ENCODE measurements at regions not wholly inside any gene's neighbourhood (a gene's known extent, or its start where the extent isn't known, plus 50 kb on each side); places are given as distances from the start of the nearest gene placed in this dataset.
A peak's percentile ranks its signal among the peaks of the same experiment; 100 is the strongest.
"Not testable (repeated sequence)": the region's sequence is repeated elsewhere in the genome, so short reads cannot be mapped to it uniquely, and the experiment has no call there.

DNA sequence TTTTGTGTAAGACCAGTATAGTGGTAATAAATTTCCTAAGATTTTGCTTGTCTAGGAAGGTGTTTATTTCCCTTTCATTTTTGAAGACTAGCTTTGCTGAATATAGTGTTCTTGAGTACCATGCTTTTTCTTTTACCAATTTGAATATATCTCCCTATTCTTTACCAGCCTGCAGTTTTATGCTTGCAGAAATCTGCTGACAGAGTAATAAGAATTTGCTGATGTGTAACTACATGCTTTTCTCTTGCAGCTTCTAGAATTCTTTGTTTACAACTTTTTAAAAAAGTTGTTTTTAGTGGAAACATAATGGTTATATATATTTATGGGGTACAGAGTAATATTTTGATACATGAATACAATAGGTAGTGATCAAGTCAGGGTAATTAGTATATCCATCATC is 324.8 kb upstream of the FOLH1 start (continued):
- TF ChIP-seq, protein P1, sequence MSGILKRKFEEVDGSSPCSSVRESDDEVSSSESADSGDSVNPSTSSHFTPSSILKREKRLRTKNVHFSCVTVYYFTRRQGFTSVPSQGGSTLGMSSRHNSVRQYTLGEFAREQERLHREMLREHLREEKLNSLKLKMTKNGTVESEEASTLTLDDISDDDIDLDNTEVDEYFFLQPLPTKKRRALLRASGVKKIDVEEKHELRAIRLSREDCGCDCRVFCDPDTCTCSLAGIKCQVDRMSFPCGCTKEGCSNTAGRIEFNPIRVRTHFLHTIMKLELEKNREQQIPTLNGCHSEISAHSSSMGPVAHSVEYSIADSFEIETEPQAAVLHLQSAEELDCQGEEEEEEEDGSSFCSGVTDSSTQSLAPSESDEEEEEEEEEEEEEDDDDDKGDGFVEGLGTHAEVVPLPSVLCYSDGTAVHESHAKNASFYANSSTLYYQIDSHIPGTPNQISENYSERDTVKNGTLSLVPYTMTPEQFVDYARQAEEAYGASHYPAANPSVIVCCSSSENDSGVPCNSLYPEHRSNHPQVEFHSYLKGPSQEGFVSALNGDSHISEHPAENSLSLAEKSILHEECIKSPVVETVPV (CRISPR knock-in tag; IDR thresholded peaks at IDR 0.05) = no peak
- TF ChIP-seq ZNF70 (CRISPR knock-in tag; IDR thresholded peaks at IDR 0.05) (no peak), PPARA (CRISPR knock-in tag; IDR thresholded peaks at IDR 0.05; ENCODE audit: borderline replicate concordance) (no peak)

DNA sequence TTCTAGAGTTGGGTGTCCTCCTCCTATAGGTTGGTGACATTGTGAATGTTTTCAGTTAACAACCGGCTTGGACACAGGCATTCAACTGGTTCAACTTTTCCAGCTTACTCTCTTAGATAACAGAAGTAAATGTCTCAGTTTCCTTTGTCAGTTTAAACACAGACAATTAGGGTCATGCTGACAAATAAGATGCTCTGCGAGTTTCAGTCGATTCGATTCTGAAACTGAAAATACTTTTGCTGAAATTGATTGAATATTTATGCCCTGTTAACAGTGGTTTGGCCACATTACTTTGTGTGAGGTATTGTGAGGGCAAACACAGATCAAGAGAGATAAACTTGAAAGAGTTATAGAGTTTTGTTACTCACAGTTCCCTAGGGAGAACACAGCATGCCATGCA is 330.5 kb upstream of the FOLH1 start:
- not testable (repeated sequence) for ATAC-seq

DNA sequence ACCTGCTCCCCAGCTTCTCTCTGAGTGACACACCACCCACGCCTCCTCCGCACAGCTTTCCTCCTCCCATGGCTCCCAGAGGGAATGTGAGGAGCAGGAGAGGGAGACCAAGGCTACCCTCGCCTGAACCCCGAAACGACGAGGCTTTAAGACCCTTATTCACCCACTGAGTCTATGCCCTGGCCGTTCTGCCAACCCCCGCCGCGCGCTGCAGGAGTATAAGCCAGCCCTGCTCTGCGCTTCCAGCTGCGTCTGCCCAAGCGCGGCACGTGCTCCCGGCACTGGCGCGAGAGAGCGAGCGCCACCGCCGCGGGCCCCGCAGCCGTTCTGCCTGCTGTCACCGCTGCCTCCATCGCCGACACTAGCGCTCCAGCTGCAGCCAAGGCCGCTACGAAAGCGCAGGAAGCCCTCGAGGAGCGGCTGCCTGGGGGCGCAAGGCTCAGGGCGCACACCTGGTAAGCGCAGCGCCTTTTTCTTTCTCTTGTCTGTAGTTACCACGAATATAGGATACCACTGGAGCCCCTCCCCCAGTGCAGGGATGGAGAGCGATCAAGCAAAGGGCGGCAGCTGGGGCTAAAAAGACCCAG is 350.0 kb upstream of the FOLH1 start:
- ATAC-seq = not testable (repeated sequence)

DNA sequence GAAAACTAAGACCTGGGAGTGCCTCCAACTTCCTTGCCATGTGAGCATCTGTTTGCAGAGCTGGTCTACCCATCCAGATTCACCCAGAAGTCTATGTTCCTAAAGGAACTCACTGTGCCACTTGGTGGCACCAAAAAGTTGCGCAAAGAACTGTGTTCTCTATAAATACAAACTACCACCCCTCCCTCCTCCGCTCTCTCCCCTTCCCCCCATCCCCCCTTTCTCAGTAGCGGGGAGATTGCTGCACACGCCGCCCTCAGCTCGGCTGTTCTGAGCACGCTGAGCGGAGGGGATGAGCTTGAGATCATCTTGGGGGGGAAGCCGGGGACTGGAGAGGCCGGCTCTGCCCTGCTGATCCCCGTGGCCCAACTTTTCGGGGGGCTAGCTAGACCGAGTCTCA is 352.2 kb upstream of the FOLH1 start:
- ATAC-seq = not testable (repeated sequence)

DNA sequence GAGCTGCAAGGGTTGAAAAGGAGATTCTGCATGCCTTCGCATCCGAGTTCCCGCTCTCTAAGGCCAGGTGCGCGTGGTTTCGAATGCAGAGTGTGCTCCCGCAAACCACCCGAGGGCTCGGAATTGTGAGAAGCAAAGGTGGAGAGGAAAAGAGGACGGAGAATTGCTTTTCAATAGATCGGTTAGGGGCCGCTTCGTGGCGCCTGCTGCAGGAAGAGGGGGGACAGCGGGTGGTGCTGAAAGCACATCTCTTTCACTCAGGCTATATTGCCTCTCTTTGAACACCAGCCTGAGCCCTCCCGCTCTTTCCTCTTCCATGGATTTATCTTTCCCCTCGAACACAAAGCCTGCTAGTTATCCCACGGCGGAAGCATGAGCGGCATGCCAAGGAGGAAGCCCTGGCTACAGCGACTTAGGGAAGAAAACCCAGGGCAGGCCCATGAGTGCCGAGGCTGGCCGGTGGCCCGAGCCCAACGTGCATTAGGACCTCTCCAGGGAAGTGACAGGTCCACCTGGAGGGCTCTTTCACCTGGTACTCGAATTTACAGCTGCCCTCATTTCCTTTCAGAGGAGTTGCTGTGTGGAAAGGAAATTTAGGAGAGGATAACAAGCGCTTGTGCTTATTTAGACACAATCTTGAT is 353.0 kb upstream of the FOLH1 start:
- ATAC-seq = peak; percentile 62; the same call in 2 of the 3 replicates

DNA sequence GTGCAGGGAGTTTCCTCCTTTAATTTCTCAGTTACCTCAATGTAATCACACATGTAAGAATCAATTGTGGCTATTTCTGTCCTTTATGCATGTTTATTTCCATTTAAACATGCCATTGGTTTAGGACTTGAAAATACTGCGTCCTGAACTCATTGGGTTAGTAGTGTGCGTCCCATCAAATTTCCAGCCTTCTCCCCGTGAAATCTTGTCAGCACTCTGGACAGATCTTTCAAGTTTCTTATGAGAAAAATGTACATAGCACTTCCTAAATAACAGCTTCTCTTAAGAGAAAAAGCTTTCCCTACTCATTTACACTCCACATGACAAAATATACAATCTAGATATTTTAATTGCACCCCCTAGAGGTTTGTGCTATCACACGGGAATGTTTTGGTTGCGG is 353.9 kb upstream of the FOLH1 start:
- ATAC-seq = not testable (repeated sequence)

DNA sequence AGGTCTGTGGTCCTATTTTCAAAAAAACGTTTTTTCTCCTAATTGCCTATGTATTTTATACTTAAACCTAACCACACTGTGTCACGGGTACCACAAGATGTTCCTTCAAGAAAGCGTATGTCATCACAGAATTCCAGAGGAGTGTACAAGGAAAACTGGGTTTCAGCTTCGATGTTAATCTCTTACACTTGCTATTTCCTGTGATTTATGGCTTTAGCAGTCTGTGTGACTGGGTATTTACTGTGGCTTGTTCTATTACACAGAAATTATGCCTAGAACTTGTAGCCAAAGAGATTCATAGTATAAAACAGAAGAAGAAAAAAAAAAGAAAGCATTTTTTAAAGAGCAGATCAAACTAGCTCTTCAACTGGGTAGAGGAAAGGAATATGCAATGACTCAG is 371.1 kb upstream of the FOLH1 start:
- not testable (repeated sequence) for ATAC-seq

DNA sequence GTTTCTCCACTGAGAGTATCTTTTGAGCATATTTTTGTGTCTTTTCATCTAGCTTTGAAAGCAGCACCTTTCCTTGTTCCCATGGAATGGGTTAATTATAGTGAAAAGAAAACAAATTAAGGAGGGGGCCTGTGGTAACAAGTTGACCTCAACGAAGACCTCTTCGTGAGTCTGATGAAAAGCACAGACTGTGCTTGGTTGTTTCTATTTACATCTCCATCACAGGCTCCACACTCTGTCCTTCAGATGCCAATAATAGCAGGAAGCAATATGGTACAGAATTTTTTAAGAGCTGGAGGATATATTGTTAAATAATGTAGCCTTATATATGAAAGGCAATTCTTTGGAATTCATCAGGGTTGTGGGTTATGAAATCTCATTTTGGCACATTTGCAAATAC is 366.7 kb upstream of the OR4C13 start:
- not testable (repeated sequence) for ATAC-seq

DNA sequence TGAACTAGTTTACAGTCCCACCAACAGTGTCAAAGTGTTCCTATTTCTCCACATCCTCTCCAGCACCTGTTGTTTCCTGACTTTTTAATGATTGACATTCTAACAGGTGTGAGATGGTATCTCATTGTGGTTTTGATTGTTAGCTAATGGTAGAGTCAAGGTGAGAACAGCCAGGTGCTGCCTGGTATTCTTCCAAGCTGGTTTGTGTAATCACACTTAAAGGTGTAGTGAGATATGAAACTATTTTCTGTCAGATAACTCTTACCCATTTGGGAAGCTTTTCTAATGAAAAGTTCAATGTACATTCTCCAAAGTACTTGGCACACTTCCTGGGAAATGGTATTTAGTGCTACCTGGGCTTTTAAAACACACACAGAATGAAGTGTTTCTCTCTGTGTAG is 343.3 kb upstream of the OR4C13 start:
- ATAC-seq = not testable (repeated sequence)

DNA sequence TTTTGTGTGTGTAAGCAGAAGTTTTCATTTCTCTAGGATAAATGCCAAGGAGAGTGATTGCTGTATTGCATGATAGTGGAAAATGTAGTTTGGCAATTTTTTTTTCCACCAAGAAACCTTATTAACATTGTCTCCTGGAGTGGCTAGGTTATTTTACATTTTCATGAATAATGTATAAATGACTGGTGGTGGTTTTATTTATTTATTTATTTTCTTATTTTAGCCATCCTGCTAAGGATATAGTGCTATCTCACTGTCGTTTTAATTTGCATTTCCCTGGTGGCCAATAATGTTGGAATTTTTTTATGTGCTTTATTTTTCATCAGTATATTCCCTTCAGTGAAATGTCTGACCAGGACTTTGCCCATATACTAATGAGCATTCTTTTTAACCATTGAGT is 328.3 kb upstream of the OR4C13 start:
- ATAC-seq = not testable (repeated sequence)

DNA sequence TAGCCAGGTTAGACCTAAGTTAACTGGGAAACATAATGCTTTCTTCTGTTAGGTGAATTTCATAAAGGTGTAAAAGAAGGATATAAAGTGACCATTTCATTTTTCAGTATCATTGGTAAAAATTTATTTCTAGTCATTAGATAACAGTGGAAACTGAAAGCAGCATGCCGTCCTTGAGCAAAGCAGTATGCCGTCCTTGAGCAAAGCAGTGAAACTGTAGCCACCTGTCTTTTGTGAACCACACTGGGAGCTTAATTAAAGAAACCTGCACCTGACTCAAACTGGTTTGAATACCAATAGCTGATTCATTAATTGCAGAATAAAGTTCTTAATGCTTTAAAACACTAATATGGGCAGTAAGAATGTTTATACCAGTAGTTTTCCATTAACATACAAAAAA is 281.5 kb upstream of the OR4C13 start:
- ATAC-seq = not testable (repeated sequence)

DNA sequence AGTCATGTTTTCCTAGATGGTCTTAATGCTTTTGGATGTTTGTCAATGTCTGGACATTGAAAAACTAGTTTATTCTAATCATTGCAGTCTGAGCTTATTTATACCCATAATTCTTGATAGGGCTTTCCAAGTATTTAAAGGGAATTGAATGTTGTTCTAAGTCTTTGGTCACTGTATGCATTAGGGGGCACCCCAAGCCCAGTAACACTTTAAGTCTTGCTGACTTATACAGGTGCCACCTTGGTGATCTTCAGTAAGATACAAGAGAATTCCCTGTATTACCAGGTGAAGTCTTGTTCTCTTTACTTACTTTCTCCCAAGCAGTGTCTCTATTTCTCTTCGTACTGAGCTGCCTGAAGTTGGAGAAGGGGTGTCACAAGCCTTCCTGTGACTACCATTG is 250.1 kb upstream of the OR4C13 start:
- not testable (repeated sequence) for ATAC-seq

DNA sequence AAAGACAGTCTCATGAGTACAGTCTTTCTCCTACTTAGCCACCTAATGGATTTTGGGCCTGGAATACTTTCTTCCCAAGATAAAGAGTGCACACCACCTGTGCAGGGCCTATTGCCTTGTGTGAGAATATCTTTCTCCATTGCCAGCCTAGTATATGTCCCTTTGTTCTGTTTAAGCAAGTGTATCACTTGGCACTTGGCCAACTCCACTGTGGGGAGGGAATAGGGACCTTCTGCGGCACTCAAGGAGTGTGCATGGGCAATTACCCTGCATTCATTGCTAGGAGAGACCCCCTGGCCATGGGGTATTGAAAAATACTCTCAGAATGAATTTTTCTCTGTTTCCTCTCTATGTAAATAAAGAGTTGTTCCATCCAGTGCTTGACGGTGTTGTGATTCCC is 201.7 kb upstream of the OR4C13 start:
- not testable (repeated sequence) for ATAC-seq

DNA sequence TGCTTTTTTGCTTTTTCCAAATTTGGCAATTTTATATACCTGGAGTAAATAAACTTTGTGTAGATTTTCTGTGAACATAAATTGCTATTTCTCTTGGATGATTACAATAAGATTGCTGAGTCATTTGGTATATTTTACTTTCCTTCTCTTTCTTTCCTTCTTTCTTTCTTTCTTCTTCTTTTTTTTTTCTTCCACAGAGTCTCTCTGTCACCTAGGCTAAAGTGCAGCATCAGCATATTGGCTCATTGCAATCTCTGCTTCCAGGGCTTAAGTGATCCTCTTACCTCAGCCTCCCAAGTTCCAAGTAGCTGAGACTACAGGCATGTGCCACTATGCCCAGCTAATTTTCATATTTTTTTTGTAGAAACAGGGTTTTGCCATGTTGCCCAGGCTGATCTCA is 201.2 kb upstream of the OR4C13 start:
- ATAC-seq = not testable (repeated sequence)

DNA sequence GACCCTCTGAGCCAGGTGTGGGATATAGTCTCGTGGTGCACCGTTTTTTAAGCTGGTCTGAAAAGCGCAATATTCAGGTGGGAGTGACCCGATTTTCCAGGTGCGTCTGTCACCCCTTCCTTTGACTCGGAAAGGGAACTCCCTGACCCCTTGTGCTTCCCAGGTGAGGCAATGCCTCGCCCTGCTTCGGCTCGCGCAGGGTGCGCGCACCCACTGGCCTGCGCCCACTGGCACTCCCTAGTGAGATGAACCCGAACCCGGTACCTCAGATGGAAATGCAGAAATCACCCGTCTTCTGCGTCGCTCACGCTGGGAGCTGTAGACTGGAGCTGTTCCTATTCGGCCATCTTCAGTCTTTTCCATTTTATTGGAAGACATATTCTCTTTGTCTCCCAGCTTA is 171.4 kb upstream of the OR4C13 start:
- ATAC-seq = not testable (repeated sequence)

DNA sequence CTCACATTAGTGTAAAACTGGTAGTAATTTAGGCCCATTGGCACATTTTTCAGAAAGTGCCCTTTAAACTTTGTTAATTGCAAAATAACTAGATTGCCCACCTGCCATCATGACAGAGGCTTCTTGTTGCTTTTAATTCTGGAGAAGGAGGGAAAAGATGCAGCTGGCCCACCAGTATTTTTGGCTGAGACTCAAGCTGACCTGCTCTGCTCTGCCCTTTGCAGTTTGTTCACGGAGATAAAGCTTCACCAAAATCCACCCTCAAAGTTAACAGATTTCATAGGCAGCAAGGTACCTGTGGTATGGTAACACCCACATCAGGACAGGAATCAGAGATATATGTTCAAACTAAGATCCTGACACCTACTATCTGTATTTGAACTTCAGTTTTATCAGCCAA is 170.2 kb upstream of the OR4C13 start:
- not testable (repeated sequence) for ATAC-seq

DNA sequence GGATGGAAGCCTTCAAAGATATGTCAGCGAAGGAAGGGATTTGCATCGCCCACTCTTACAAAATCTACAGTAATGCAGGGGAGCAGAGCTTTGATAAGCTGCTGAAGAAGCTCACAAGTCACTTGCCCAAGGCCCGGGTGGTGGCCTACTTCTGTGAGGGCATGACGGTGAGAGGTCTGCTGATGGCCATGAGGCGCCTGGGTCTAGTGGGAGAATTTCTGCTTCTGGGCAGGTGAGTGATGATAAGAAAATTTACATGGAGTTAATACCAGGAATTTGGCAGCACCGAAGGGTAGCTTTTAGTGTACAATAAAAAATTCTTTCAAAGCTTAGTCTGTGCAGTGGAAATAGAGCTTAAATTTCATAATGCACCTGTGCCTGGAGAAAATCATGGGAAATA is 168.3 kb upstream of the OR4C13 start:
- ATAC-seq = not testable (repeated sequence)

DNA sequence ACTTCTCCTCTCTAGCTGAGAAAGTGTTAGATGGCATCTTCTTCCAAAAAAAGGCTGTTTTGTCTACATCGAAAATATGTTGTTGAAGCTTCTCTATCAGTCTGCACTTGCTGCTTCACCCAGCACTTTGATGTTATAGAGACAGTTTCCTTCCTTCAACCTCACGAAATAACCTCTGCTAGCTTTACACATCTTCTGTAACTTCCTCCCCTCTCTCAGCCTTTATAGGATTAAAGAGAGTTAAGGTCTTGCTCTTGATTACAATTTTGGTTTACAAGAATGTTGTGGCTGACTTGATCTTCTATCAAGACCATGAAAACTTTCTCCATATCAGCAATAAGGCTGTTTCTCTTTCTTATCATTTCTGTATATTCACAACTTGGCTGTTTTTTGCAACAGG is 162.4 kb upstream of the OR4C13 start:
- ATAC-seq = not testable (repeated sequence)

DNA sequence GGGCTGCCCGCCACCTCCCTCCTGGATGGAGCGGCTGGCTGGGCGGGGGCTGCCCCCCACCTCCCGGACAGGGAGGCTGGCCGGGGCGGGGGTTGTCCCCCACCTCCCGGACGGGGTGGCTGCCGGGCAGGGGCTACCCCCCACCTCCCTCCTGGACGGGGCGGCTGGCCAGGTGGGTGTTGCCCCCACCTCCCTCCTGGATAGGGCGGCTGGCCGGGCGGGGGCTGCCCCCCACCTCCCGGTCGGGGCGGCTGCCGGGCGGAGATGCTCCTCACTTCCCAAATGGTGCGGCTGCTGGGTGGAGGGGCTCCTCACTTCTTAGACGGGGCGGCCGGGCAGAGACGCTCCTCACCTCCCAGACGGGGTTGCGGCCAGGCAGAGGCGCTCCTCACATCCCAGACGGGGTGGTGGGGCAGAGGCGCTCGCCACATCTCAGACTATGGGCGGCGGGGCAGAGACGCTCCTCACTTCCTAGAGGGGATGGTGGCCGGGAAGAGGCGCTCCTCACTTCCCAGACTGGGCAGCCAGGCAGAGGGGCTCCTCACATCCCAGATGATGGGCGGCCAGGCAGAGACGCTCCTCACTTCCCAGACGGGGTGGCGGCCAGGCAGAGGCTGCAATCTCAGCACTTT is 153.9 kb upstream of the OR4C13 start:
- ATAC-seq = not testable (repeated sequence)

DNA sequence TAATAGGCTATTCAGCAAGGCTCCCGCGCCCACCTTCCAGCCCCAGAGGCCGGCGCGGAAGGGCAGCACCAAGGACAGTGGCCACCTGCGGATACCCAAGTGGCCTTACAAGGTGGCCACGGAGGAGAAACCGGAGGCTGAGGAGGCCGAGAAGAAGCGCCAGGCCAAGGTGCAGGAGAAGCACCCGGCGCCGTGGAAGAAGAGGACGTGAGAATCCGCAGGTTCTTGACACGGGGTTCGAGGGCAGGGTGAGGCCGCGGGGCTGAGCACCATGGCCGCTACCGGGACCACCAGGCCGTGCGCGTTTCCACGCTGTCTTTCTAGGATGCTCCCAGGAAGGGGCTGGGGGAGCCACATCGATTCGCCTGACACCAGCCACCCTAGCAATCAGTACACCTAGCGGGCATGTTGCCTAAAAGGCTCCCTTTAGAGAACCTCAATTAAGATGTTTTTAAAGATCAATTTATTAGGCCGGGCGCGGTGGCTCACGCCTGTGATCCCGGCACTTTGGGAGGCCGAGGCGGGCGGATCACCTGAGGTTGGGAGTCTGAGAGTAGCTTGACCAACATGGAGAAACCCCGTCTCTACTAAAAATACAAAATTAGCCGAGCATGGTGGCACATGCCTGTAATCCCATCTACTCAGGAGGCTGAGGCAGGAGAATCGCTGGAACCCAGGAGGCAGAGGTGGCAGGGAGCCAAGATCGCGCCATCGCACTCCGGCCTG is 134.3 kb upstream of the OR4C13 start:
- ATAC-seq = not testable (repeated sequence)

DNA sequence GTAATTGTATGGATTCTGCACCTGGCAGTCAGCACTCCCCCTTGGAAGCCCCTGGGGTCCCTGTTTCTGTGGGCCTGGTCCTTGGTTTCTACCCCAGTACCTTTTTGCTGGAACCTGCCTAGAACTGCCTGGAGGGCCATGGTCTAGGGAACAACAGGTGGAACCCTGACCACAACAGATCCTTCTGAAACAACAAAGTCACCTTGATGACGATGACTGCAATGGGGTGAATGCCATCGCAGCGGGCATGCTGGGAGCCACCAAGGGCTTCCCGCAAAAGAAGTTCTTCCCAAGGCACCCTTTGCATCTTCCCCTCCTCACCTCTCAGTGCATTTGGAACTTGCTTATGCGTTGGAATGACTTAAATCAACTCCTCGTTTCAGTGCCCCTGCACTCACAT is 129.0 kb upstream of the OR4C13 start:
- not testable (repeated sequence) for ATAC-seq
